ENCODE measurements at regions not wholly inside any gene's neighbourhood (a gene's known extent, or its start where the extent isn't known, plus 50 kb on each side); places are given as distances from the start of the nearest gene placed in this dataset.
"Not testable (repeated sequence)": the region's sequence is repeated elsewhere in the genome, so short reads cannot be mapped to it uniquely, and the experiment has no call there.

- no peak for DNase-seq
Observed at GRCh38 chr20:30593572-30593971, 663.9 kb upstream of the DEFB115 start.

- no peak for DNase-seq
Observed at GRCh38 chr20:30594112-30594511, 663.4 kb upstream of the DEFB115 start.

- no peak for DNase-seq
Observed at GRCh38 chr20:30595698-30596097, 661.8 kb upstream of the DEFB115 start.

GRCh38 chr20:30597429-30597828 lies 660.0 kb upstream of the DEFB115 start:
- DNase-seq = not testable (repeated sequence)

GRCh38 chr20:30598460-30599230 lies 658.8 kb upstream of the DEFB115 start:
- no peak for DNase-seq

- no peak for DNase-seq
Observed at GRCh38 chr20:30599990-30600389, 657.5 kb upstream of the DEFB115 start.

- DNase-seq = no peak
Observed at GRCh38 chr20:30601974-30602373, 655.5 kb upstream of the DEFB115 start.

GRCh38 chr20:30602424-30602823 lies 655.0 kb upstream of the DEFB115 start:
- no peak for DNase-seq

GRCh38 chr20:30606990-30607389 lies 650.5 kb upstream of the DEFB115 start:
- DNase-seq = no peak

- DNase-seq = no peak
Observed at GRCh38 chr20:30610029-30610693, 647.3 kb upstream of the DEFB115 start.

GRCh38 chr20:30610751-30611150 lies 646.7 kb upstream of the DEFB115 start:
- DNase-seq = no peak

- no peak for DNase-seq
Observed at GRCh38 chr20:30611239-30611984, 646.1 kb upstream of the DEFB115 start.

GRCh38 chr20:30612344-30612743 lies 645.1 kb upstream of the DEFB115 start:
- DNase-seq = no peak

- DNase-seq = not testable (repeated sequence)
Observed at GRCh38 chr20:30621346-30621745, 636.1 kb upstream of the DEFB115 start.

GRCh38 chr20:30624310-30624709 lies 633.2 kb upstream of the DEFB115 start:
- DNase-seq = not testable (repeated sequence)

GRCh38 chr20:30629376-30629775 lies 628.1 kb upstream of the DEFB115 start:
- DNase-seq = not testable (repeated sequence)

- DNase-seq = no peak
Observed at GRCh38 chr20:30630761-30631160, 626.7 kb upstream of the DEFB115 start.

GRCh38 chr20:30631261-30631789 lies 626.1 kb upstream of the DEFB115 start:
- not testable (repeated sequence) for DNase-seq

- not testable (repeated sequence) for DNase-seq
Observed at GRCh38 chr20:30632773-30633172, 624.7 kb upstream of the DEFB115 start.

GRCh38 chr20:30641522-30641921 lies 615.9 kb upstream of the DEFB115 start:
- DNase-seq = not testable (repeated sequence)

- DNase-seq = not testable (repeated sequence)
Observed at GRCh38 chr20:30660982-30661381, 596.5 kb upstream of the DEFB115 start.

- not testable (repeated sequence) for DNase-seq
Observed at GRCh38 chr20:30668418-30668817, 589.0 kb upstream of the DEFB115 start.

- not testable (repeated sequence) for DNase-seq
Observed at GRCh38 chr20:30669330-30670029, 588.0 kb upstream of the DEFB115 start.

Data from activated T-cell treated with anti-CD3 and anti-CD28 coated beads, Interleukin-2, amount 50 U/mL, for 48 hours (primary cell).